Mammary epithelial cell (primary cell): ENCODE measurements at regions not wholly inside any gene's neighbourhood (a gene's known extent, or its start where the extent isn't known, plus 50 kb on each side); places are given as distances from the start of the nearest gene placed in this dataset.

Source experiments
- CTCF ChIP-seq, 2 donors: IDR thresholded peaks in 1 of 2; conservative IDR thresholded peaks in 1 of 2; 2 replicates each; pipeline ENCODE4 v1.5.1; 2011 to 2012; ENCODE audit warnings: inconsistent platforms in 2 of 2, low read length in 2 of 2, mild to moderate bottlenecking in 2 of 2, control low read depth in 1 of 2, low read depth in 1 of 2; ENCODE audit not compliant: insufficient read depth in 1 of 2; ENCODE audit errors: extremely low read depth in 1 of 2
- EZH2 ChIP-seq: IDR thresholded peaks from 2 replicates; pipeline ENCODE4 v1.6.1; 2012; ENCODE audit warnings: low read length, inconsistent platforms, borderline replicate concordance

DNA sequence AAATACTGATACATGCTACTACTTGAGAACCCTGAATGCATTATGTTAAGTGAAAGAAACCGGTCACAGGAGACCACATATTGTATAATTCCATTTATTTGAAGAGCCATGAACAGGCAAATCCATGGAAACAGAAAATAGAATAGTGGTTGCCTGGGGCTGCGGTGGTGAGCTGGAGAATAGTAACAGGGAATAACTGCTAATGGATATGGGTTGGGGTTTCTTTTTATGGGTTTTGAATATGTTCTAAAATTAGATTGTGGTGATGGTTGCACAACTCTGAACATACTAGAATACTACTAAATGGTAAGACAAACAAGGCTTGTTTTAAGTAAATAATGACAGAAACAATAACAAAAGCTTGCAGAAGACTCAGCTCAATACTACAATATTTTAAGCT, 293.0 kb downstream of the BTG1 start:
- TF ChIP-seq CTCF (conservative IDR thresholded peaks at IDR 0.05 in 1 of 2, IDR thresholded peaks at IDR 0.05 in 1 of 2; ENCODE audit: extremely low read depth in 1 of 2, insufficient read depth in 1 of 2, low read depth in 1 of 2, low read length in 2 of 2) = no peak
- TF ChIP-seq EZH2 = no peak
